ENCODE measurements at regions not wholly inside any gene's neighbourhood (a gene's known extent, or its start where the extent isn't known, plus 50 kb on each side); places are given as distances from the start of the nearest gene placed in this dataset.
"Not testable (repeated sequence)": the region's sequence is repeated elsewhere in the genome, so short reads cannot be mapped to it uniquely, and the experiment has no call there.

DNA sequence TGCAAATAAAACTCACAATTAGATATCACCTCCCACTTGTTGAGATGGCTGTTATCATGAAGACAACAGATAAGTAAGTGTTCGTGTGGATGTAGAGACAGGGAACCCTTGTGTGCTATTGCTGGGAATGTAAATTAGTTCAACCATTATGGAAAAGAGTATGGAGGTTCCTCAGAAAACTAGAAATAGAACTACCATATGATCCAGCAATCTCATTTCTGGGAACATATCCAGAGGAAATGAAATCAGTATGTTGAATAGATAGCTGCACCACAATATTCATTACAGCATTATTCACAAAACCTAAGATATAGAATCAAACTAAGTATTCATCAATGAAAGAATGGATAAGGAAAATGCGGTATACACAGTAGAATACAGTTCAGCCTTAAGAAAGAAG, 418.7 kb upstream of the CNTN6 start:
- no peak for DNase-seq

DNA sequence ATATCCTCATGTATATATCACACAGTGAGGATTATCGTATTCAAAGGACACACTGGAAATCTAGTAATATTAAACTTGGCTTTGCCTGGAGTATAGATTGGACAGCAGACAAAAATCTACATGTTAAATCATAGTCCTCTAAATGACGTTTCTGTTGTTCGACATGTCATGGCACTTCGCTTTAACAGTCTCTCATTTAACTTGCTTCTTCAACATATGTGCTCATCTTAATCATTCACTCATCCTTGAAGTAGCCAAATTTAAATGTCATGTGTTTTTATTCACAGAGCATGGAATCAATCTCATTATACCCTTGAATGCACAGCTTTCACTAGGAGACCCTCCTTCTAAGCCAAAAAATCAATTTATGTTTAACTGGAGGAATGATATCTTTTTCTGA, 417.0 kb upstream of the CNTN6 start:
- DNase-seq = no peak

GRCh38 chr3:683770-684169, 409.1 kb upstream of the CNTN6 start:
- no peak for DNase-seq

GRCh38 chr3:690770-691169, 402.1 kb upstream of the CNTN6 start:
- DNase-seq = no peak

DNA sequence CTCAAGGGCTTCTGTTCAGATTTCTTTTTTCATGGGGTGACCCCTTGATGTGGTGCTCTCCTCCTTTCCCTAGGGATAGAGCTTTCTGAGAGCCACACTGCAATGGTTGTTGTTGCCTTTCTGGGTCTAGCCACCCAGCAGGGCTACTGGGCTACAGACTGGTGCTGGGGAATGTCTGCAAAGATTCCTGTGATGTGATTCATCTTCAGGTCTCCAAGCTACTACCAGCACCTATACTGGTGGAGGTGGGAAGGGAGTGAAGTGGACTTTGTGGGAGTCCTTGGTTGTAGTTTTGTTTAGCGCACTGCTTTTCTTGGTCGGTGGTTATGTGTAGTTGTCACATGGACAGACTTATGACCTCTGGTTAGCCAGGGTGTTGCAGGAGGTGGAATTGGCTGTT, 392.3 kb upstream of the CNTN6 start:
- DNase-seq = no peak

- no peak for DNase-seq
Observed at GRCh38 chr3:707041-707440, 385.8 kb upstream of the CNTN6 start.

GRCh38 chr3:713006-713621, 379.7 kb upstream of the CNTN6 start:
- DNase-seq = no peak

GRCh38 chr3:713947-714620, 378.7 kb upstream of the CNTN6 start:
- DNase-seq = no peak

DNA sequence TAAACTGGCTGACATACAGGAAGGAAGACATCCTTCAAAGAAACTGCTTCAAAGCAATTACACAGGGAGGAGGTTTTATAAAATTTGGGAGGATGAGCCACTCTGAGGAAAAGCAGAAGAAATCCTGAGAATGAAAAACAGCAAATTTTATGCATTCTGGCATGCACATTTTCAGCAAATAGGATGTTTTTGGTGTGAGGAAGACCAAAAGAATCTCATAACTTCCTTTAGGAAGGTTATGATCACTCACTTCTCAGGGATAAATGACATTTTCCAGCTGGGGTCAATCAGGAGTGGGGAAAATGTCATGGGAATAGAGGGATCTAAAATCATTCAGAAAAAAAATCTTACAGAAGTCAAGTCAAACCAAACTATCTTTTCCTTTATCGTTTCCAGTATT, 371.7 kb upstream of the CNTN6 start:
- no peak for DNase-seq

DNA sequence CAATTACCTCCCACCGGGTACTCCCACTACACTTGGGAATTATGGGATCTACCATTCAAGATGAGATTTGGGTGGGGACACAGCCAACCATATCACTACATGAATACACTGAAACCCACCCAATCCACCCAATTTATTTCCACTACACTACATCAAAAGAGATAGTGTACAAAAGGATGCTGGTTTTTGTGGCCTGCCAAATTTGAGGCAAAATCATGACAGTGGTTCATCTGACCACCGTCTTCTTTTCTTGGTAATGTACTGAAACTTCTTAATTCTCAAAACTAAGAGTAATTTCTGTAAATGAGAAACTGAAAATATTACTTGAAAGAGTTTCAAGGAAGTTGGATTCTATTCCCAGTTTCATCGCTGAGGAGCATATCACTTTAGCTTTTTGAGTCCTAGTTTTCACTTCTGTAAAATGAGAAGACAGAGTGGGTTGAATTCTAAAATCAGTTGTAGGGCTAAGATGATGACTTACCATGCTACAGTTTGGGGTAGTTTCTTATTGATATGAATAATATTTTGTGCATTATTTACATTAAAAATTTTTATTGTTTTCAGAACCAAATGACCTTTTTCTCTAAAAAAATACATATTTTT, 360.4 kb upstream of the CNTN6 start:
- no peak for DNase-seq

- DNase-seq = no peak
Observed at GRCh38 chr3:733313-733712, 359.5 kb upstream of the CNTN6 start.

DNA sequence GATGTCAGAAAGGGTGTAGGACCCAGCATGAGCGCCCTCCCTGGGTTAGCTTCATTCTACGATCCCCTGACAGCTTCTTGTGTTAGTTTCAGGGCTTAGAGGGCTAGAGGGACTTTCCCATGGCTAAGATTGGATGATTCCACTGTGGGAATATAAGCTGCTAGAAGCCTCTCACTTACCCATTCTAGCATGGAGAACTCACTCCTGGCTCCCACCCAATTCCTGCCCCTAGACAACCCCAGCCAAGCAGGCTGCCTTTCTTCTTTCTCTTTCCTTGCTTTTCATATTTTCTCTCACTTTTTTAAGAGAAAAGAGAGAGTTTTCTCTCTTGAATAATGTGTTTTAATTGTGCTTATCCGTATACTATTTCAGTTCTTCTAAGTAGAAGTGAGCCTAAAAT, 335.1 kb upstream of the CNTN6 start:
- DNase-seq = no peak

DNA sequence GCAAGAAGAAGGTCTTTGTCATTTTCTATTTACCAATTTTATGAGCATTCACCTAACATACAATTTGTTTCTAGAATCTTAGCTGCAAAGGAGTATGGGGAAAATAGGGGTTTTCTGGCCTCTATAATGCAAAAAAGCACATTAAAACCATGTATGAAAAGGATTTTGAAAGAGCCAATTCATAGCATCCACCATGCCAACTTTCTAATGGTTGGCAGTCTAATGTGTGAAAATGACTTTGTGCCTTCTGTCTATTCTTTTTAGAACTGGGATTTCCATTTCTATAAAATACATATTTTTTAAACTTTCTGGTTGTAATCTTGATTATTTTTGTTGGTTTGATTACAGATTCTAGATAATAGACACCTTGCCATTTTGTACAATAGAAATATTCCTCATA, 333.7 kb upstream of the CNTN6 start:
- no peak for DNase-seq

DNA sequence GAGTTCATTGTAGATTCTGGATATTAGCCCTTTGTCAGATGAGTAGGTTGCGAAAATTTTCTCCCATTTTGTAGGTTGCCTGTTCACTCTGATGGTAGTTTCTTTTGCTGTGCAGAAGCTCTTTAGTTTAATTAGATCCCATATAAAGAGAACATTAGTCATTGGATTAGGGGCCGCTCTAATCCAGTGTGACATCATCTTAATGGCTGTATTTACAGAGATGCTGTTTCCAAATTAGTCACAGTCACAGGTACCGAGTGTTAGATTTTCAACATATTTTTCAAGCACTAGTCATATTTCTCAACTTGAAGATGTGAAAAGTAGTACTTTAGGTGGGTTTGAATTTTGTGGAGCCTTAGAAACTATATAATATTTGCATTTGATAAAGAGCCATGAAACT, 319.4 kb upstream of the CNTN6 start:
- DNase-seq = not testable (repeated sequence)

DNA sequence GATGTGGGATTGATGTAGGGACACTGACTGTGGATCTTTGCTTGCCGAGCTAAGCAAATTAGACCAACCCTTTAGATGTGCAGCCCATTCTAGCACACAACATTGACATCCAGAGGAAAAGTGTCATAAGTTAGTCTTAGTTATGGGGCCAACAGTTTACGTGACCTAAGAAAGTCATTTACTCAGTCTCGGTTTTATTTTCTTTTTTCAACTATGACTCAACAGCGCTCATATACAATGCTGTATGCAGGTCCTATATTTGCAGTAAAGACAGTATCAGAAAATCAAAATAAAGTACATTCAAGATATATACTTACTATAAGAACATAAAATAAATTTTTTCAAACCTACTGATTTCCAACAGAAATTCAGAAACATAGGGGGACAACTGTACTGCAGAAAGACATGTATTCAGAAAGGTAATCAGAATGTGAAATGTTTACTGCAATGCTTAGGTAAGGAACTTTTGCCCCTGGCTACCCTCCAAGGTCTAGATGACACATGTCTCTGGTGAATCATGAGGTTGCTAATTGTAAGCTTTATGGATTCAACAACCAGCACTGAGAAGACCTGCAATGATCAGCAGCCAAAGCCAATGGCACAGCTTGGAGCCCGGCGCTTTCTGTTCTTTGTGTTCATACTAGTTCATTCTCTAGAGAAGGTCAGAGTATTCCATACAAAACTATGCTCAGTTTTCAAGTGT, 317.5 kb upstream of the CNTN6 start:
- no peak for DNase-seq

DNA sequence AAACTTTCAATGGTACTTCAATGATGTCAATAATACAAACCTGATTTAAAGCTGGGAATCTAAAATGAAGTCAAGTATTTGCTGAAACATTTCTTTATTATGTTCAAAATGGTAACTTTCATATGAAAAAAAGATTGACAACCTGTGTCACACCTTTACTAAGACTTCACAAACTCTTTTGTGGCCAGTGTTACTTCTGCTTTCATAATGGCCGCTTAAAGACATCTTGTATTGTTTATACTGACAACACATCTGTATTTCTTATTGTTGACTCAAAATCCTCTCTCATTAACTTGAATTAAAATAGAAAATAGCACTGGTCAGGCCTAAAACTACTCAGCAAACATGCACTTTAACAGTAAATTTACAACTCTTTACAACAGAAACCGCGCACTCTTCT, 312.3 kb upstream of the CNTN6 start:
- DNase-seq = no peak

DNA sequence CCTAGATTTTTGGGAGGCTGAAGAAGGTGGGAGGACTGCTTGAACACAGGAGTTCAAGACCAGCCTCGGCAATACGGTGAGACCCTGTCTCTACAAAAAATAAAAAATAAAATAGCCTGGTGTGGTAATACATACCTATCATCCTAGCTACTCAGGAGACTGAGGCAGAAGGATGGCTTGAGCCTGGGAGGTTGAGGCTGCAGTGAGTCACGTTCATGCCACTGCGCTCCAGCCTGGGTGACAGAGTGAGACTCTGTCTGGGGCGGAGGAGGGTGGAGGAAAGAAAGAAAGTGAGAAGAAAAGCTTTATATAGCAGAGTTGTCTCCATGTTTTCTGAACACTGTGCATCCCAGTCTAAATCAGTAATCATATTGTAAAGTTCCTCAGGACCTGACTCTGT, 301.4 kb upstream of the CNTN6 start:
- no peak for DNase-seq

DNA sequence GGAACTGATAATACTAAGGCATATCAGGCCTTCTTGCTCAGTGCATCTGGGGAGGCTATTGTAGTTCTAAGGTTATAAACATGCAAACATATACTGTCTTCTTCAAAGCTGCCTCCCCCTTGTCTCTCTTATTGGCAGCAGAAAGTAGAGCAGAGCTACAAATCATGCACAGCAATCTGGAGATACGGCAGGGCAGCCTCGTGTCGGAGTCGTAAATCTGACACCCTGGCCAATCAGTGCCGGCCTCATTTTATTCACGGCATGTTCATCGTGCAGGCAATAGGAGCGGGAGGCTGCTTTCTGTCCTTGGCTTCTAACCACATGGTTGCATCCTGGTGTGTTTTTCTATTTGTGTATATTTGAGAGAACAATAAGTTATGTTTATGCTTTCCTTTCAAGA, 300.2 kb upstream of the CNTN6 start:
- no peak for DNase-seq

DNA sequence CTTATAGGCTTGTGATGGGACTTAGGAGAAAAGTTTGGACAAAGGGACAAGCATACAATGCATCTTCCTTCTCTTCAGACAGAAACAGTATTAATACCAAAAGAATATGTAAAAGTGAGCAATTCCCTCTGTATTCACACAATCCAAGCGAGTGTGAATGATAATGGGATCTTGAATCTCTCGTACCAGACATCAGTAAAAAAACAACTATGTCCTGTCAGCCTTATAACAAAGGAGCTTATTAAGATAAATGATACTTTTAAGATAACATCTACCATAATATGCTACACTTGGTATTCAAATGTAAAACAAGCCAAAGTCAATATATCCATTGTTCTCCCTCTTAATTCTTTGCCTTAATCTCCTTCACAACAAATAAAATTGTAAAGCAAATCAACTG, 288.6 kb upstream of the CNTN6 start:
- DNase-seq = no peak

DNA sequence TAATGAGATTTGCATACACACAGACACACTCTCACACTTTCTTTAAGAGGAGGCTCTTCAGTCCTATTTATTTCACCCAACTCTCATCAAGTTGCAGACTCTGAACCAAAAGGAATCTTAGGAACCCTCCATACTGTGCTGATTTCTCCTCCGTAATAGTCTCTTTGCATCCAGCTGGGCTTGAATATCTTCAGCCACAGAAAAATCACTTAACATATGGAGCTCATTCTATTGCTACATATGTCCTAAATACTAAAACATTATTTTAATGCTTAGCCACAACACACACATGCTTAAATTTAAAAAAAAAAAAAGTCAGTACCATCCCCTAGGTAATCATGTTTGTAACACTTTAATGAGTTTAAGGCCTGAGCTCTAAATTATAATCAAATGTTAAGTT, 287.5 kb upstream of the CNTN6 start:
- DNase-seq = no peak

GRCh38 chr3:806006-806405, 286.8 kb upstream of the CNTN6 start:
- DNase-seq = no peak

GRCh38 chr3:816605-817004, 276.2 kb upstream of the CNTN6 start:
- no peak for DNase-seq

DNA sequence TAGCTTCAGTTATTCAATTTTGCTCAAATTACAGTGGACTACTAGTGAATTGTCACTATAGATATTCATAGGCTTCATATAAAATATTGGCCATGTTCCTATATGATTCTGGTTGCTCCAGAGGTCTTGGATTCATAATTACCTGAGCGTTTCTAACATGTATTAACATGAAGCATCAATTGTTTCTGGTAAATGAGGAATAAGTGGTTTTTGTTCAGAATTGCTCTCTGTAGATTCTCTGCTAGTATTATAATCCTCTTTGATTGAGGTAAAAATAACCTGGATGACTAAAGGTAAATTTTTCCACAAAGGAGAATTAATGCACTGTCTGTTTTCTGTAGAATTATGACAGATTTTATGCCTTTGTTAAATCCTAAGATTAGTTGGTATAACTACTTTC, 258.1 kb upstream of the CNTN6 start:
- DNase-seq = no peak

- DNase-seq = no peak
Observed at GRCh38 chr3:835096-835495, 257.7 kb upstream of the CNTN6 start.
